Amniotic epithelial cell (primary cell): ENCODE measurements at regions not wholly inside any gene's neighbourhood (a gene's known extent, or its start where the extent isn't known, plus 50 kb on each side); places are given as distances from the start of the nearest gene placed in this dataset.

Experiments
- DNase-seq: peaks from one replicate; pipeline ENCODE4 v3.0.0-alpha.2; 2010; ENCODE audit warnings: low read depth

DNA sequence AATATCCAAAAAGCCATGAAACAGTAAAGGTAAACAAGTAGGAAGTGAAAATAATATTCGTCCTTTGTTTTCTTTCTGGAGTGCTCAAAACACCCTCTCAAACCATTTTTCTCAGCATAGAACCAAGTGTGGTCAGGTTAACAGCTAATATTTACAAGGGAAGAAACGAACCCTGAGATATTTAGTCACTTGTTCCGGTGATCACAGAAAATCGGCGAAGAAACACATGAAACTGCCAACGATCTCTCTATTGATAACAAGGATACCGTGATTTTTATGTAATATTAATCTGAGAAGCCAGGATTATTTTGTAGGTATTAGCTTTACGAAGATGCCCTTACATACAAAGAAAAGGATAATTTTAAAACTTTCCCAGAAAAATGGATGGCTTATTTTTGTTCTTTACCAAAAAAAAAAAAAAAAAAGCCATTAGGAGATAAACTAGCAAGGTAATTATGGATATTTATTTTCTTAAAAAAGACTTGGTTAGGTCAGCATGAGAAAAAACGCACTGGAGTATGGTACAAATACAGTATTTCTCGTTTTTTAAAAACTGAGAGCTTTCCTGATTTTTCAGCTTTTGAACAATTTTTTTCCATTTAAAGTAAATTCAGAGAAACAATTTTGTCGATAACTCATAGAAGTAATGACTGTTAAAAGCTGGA, 107.3 kb upstream of the HNRNPU start:
- peak; percentile 27 for DNase-seq

- DNase-seq: peak; percentile 95
Measured at GRCh38 chr1:244970744-244971551, 106.6 kb upstream of the HNRNPU start.

GRCh38 chr1:244970236-244970743, 105.9 kb upstream of the HNRNPU start:
- peak; percentile 70 for DNase-seq

GRCh38 chr1:244969355-244970235, 105.3 kb upstream of the HNRNPU start:
- peak; percentile 91 for DNase-seq

GRCh38 chr1:244968881-244969280, 104.5 kb upstream of the HNRNPU start:
- DNase-seq: no peak

DNA sequence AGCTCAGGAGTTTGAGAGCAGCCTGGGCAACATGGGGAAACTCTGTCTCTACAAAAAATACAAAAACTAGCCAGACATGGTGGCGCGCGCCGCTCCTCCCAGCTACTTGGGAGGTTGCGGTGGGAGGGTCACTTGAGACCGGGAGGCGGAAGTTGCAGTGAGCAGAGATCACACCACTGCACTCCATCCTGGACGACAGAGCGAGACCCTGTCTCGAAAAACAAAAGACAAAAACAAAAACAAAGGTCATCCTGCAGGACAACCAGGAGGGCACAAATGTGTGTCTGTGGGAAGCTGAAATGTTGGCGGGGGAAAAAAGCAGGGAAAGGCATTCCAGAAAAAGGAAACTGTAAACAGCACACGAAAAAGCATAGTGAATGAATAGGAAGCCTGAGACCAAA, 104.1 kb upstream of the HNRNPU start:
- no peak for DNase-seq

- DNase-seq: no peak
Measured at GRCh38 chr1:244967159-244967558, 102.8 kb upstream of the HNRNPU start.

DNA sequence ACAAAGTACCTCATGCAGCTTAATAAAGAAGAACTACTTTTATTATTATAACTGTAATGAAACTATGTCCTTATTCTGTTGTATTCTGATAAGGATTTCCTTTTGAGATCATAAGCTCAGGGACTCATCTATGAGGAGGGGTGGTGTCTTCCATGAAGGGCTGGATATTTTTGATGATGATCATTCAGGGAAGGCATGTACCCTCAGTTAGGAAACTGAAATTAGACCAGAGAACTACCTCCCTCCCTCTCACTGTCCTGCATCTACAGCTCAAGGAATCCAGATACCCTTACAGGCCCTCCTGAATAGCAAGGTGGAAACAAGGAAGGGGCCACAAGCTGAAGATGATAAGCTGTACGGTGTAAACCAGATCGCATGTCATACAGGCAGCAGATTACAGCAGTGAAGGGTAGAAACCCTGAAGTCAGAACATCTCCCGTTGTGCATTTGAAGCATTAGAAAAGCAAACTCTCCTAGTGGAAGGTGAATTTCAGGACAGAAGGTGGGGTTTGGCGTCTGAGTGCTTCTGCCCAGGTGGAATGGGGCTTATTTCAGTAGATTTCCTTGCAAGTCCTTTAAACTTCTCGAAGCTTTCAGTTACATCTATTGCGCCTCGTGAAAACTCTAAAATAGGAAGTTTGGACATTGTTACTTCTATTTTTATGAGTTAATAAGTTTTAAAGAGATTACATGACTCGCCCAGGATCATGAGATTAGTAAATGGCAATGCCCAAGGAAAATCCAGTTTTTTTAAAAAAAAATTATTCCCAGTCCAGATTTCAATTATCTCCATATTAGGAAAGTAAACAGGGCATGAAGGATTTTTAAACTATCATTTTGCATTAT, 101.1 kb upstream of the HNRNPU start:
- no peak for DNase-seq

GRCh38 chr1:244964112-244964971, 100.0 kb upstream of the HNRNPU start:
- peak; percentile 68 for DNase-seq

- peak; percentile 47 for DNase-seq
Measured at GRCh38 chr1:244963231-244963826, 99.0 kb upstream of the HNRNPU start.

- DNase-seq: no peak
Measured at GRCh38 chr1:244962130-244962529, 97.8 kb upstream of the HNRNPU start.

DNA sequence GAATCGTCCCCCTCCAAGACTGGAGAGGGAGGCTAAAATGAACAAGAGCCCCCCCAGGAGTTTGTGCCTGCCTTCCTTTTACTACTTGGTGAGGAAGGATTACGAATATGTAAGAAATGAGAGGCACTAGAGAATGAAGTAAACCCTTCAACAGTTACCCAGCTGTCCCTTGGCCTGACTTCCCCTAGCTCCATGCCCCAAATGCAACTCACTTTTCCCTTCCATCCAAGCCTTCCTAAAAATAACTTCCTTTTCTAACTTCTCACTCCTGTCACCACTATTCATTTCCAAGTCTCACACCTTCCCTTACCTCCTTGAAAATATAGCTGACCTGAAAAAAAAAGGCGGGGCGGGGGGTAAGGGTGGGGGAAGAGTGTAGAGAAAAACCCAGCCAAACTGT, 96.6 kb upstream of the HNRNPU start:
- no peak for DNase-seq

- no peak for DNase-seq
Measured at GRCh38 chr1:244958593-244958992, 94.2 kb upstream of the HNRNPU start.

DNA sequence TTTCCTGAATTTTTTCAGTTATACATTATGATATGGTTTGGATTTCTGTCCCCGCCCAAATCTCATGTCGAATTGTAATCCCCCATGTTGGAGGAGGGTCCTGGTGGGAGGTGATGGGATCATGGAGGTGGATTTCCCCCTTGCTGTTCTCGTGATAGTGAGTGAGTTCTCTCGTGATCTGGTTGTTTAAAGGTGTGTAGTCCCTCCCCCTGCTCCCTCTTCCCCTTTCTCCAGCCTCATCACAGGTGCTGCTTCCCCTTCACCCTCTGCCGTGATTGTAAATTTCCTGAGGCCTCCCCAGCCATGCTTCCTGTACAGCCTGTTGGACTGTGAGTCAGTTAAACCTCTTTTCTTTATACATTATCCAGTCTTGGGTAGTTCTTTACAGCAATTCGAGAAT, 93.2 kb upstream of the HNRNPU start:
- DNase-seq: no peak

GRCh38 chr1:244957122-244957521, 92.8 kb upstream of the HNRNPU start:
- DNase-seq: no peak

GRCh38 chr1:244955661-244956060, 91.3 kb upstream of the HNRNPU start:
- DNase-seq: no peak

GRCh38 chr1:244954359-244954758, 90.0 kb upstream of the HNRNPU start:
- no peak for DNase-seq

DNA sequence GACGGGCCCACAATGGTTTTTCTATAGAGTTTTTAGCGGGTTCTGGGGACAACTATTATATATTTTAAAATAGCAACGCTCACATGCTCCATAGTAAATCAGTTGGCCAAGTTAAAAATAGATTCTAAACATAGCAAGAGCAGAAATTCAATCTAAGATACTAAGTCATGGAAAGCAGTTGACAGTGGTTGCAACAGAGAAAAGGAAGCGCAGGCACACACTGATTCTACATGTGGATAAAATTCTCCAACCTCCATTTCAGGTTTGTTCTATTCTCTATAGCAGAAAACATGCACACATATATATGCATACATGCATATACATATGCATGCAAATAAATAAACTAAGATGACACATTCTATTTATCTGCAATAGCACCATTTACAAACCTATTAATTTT, 89.6 kb upstream of the HNRNPU start:
- no peak for DNase-seq

DNA sequence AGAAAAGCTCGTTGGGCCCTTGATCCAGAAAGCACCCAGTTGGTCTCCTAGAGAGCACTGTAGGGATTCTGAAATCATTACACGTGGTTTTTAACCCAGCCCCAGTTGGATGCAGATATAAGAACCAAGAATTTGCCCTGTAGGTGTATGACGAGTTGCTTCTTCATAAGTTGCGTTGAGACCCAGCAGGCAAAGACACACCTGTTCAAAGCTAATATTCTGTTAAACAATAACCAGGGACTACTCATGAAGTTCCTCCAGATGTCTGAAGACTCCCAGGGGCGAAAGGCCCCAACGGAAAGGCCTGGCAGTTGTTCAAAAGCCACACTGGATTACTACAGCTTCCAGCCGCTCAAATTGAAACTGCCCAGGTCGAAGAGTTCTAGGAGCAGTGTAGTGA, 88.6 kb upstream of the HNRNPU start:
- no peak for DNase-seq

DNA sequence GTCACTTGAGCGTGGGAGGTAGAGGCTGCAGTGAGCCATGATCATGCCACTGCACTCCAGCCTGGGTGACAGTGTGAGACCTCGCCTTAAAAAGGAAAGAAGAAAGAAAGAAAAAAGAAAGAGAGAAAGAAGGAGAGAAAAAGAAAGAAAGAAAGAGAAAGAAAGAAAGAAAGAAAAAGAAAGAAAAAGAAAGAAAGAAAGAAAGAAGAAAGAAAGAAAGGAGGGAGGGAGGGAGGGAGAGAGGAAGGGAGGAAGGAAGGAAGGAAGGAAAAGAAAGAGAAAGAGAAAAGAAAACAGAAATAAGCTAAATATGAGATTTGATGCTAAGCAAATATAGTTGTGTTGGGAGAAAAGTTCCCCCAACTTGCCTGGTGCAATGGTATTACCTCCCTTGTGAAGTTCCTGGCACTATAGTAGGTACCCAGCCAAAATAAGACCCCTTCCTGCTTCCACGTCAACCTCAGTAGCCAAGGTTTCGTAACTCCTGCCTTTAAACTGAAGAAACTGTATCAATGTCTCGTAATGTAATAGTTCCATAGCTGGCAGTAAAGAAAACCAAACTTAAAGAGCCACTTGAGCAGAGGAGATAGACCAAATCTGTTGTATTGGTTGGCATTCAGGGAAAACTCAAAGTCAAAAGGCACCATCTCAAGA, 88.1 kb upstream of the HNRNPU start:
- no peak for DNase-seq
